ENCODE measurements at regions not wholly inside any gene's neighbourhood (a gene's known extent, or its start where the extent isn't known, plus 50 kb on each side); places are given as distances from the start of the nearest gene placed in this dataset.

GRCh38 chr1:221098471-221099405, 219.5 kb downstream of the HLX start:
- no peak overlapping the region for H3K4me3 ChIP-seq (ENCODE audit: low read depth in 2 of 2, low read length in 1 of 2)
- ChIA-PET POLR2A (no interaction called here), CTCF (no interaction called here)
- H3K79me2 ChIP-seq (ENCODE audit: insufficient read depth), result no peaks in the 10 kb centered on the region
- no peak overlapping the region; a peak in 1 of 4 replicates for H3K27ac ChIP-seq (ENCODE audit: low read depth in 2 of 2, low read length in 1 of 2)
- H3F3A ChIP-seq (replicated peaks; ENCODE audit: insufficient read depth), result peaks cover 34% of the 10 kb centered on the region
- TF ChIP-seq JUND (IDR thresholded peaks at IDR 0.05) (no peak), REST (IDR thresholded peaks at IDR 0.05; ENCODE audit: low read depth, low read length) (no peak), RAD21 (IDR thresholded peaks at IDR 0.05; ENCODE audit: low read length) (no peak), GABPA (IDR thresholded peaks at IDR 0.05; ENCODE audit: low read depth) (no peak), CTCF (IDR thresholded peaks at IDR 0.05) (no peak), GATA2 (CRISPR knock-in tag; IDR thresholded peaks at IDR 0.05) (no peak), USF2 (IDR thresholded peaks at IDR 0.05; ENCODE audit: borderline replicate concordance, low read depth, low read length) (no peak), FOSL2 (IDR thresholded peaks at IDR 0.05; ENCODE audit: borderline replicate concordance, low read depth) (no peak), NRF1 (IDR thresholded peaks at IDR 0.05; ENCODE audit: low read depth, low read length) (no peak), FOXJ3 (CRISPR knock-in tag; IDR thresholded peaks at IDR 0.05) (no peak), SIN3A (IDR thresholded peaks at IDR 0.05; ENCODE audit: borderline replicate concordance, low read depth, low read length) (no peak), CHD2 (IDR thresholded peaks at IDR 0.05; ENCODE audit: low read length, partially characterized antibody) (no peak), PBX3 (IDR thresholded peaks at IDR 0.05) (no peak), RFX5 (IDR thresholded peaks at IDR 0.05; ENCODE audit: low read length) (no peak), EP300 (IDR thresholded peaks at IDR 0.05; ENCODE audit: borderline replicate concordance in 1 of 2, low read depth in 1 of 2, low read length in 1 of 2) (no peak)
- H3K4me2 ChIP-seq, result no peak overlapping the region
- H4K20me1 ChIP-seq (ENCODE audit: insufficient read depth), result no peaks in the 10 kb centered on the region
- H3K36me3 ChIP-seq (replicated peaks in 1 of 2; ENCODE audit: control insufficient read depth in 1 of 2, insufficient read depth in 2 of 2, low read length in 1 of 2), result no peaks in the 10 kb centered on the region
- no peak overlapping the region for H2AFZ ChIP-seq (ENCODE audit: low read depth)
- H3K9me2 ChIP-seq, result no peaks in the 10 kb centered on the region
- WGBS (ENCODE audit: low lambda C conversion rate), result 92% methylated on average over 10 of the region's 10 CpGs
- H3K9ac ChIP-seq, result no peak overlapping the region
- H3K27me3 ChIP-seq (ENCODE audit: insufficient read depth), result no peaks in the 10 kb centered on the region
- DNase-seq, result no peak
- H3K9me3 ChIP-seq, result no peaks in the 10 kb centered on the region
- peaks cover 21 to 33% of the 10 kb centered on the region in 2 experiments for H3K4me1 ChIP-seq (ENCODE audit: control insufficient read depth in 1 of 2, insufficient read depth in 2 of 2, low read depth in 1 of 2, low read length in 1 of 2)
